NB4 (cell line): ENCODE measurements at regions not wholly inside any gene's neighbourhood (a gene's known extent, or its start where the extent isn't known, plus 50 kb on each side); places are given as distances from the start of the nearest gene placed in this dataset.

Experiments used
- DNase-seq: peaks from one replicate; pipeline ENCODE4 v3.0.0; 2010; ENCODE audit warnings: low read depth
- H3K4me3 ChIP-seq: one replicate; pipeline ENCODE4 v1.5.1; 2011; ENCODE audit warnings: mild to moderate bottlenecking, low read depth, low read length, moderate library complexity
- MAX ChIP-seq: IDR thresholded peaks from 2 replicates; pipeline ENCODE4 v1.6.1; 2011; ENCODE audit warnings: low read depth, low read length
- MYC ChIP-seq: IDR thresholded peaks from 2 replicates; pipeline ENCODE4 v1.6.1; 2011; ENCODE audit warnings: low read depth, low read length
- POLR2A ChIP-seq: IDR thresholded peaks from 2 replicates; pipeline ENCODE4 v1.6.1; 2011; ENCODE audit warnings: mild to moderate bottlenecking; ENCODE audit not compliant: insufficient read length; ENCODE audit errors: extremely low read depth
- TF ChIP-seq, protein P1 (sequence below): IDR thresholded peaks from one replicate; pipeline ENCODE4 v1.5.1; 2012; ENCODE audit warnings: low read depth, low read length

DNA sequence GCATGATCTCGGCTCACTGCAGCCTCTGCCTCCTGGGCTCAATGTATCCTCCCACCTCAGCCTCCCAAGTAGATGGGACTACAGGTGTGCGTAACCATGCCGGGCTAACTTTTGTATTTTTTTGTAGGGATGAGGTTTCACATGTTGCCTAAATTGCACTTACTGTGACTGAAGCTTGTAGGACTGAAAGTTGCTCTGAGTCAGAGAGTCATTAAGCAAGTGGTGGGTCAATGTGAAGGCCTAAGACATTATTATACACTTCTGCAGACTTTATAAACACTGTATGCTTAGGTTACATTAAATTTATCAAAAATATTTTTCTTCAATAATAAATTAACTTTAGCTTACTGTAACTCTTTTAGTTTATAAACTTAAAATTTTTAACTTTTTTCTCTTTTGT, 170.2 kb downstream of the FAT4 start:
- no peak for DNase-seq
- TF ChIP-seq POLR2A, result no peak
- TF ChIP-seq, protein P1, sequence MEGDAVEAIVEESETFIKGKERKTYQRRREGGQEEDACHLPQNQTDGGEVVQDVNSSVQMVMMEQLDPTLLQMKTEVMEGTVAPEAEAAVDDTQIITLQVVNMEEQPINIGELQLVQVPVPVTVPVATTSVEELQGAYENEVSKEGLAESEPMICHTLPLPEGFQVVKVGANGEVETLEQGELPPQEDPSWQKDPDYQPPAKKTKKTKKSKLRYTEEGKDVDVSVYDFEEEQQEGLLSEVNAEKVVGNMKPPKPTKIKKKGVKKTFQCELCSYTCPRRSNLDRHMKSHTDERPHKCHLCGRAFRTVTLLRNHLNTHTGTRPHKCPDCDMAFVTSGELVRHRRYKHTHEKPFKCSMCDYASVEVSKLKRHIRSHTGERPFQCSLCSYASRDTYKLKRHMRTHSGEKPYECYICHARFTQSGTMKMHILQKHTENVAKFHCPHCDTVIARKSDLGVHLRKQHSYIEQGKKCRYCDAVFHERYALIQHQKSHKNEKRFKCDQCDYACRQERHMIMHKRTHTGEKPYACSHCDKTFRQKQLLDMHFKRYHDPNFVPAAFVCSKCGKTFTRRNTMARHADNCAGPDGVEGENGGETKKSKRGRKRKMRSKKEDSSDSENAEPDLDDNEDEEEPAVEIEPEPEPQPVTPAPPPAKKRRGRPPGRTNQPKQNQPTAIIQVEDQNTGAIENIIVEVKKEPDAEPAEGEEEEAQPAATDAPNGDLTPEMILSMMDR, result no peak
- TF ChIP-seq MAX, result no peak
- no peak for TF ChIP-seq MYC
- H3K4me3 ChIP-seq, result no peak overlapping the region

GRCh38 chr4:125486351-125486750, 171.6 kb downstream of the FAT4 start:
- TF ChIP-seq, protein P1, result no peak
- no peak for TF ChIP-seq MYC
- TF ChIP-seq POLR2A, result no peak
- H3K4me3 ChIP-seq, result no peak overlapping the region
- no peak for DNase-seq

- no peak for DNase-seq
- TF ChIP-seq MAX (no peak), MYC (no peak), POLR2A (no peak)
- TF ChIP-seq, protein P1, result no peak
- no peak overlapping the region for H3K4me3 ChIP-seq
Observed at GRCh38 chr4:125489952-125490690, 175.4 kb downstream of the FAT4 start.

DNA sequence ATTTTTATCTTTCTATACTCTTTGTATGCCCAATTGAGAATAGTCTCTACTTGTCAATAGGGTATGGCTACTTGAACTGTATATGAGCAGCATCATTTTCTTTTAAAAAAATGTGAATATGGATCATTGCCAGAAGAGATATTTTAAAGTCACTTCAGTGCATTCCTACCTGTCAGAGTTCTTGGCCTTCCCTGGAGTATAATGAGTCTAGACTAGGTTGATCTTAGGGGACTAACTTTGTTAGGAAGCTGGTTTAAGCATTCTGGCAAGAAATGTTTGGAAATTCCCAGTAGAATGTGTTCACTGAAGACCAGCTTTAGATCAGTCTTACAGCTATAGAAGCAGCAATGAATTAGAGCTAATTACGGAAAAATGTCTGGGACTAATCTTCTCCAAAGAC, 178.2 kb downstream of the FAT4 start:
- TF ChIP-seq, protein P1, result no peak
- TF ChIP-seq POLR2A, result no peak
- TF ChIP-seq MYC, result no peak
- TF ChIP-seq MAX, result no peak
- no peak for DNase-seq
- no peak overlapping the region for H3K4me3 ChIP-seq

DNA sequence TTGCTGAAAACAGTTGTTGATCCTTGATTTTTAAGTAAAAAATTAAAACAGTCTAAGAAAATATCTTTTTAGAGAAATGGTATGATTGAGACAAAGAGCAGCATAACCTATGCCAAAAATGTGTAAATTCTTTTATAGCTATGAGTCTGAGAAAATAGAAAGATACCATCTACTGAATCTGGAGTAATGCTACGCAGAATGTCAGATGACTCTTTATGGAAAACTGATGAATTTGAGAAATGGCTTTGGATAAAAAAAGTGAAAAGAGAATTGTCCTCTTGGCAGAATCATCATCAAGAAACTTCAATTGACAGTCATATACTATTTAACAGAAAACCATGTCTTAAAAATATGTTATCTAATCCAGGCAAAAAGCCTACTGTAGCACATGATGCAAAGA, 183.1 kb downstream of the FAT4 start:
- DNase-seq, result no peak
- no peak for TF ChIP-seq MAX
- TF ChIP-seq POLR2A, result no peak
- TF ChIP-seq MYC, result no peak
- TF ChIP-seq, protein P1, result no peak
- no peak overlapping the region for H3K4me3 ChIP-seq
